Panc1 (cell line): ENCODE measurements at regions not wholly inside any gene's neighbourhood (a gene's known extent, or its start where the extent isn't known, plus 50 kb on each side); places are given as distances from the start of the nearest gene placed in this dataset.

Source experiments
- ATAC-seq: fragments of 200-7000 bp; cut with Tn5 transposase; 2 replicates; pipeline ENCODE4 v1.9.1; 2020; ENCODE audit warnings: mild to moderate bottlenecking, moderate library complexity
- BruUV-seq: library from RNA; stranded (reverse); fragments of 400-500 nt; replicated peaks from 2 replicates; lab custom pipeline; 2021; lab: Mats Ljungman, UMichigan
- CTCF ChIA-PET: fragments of 300-600 bp; sonication (Branson Sonifier 250); formaldehyde crosslinking; loops from one replicate; lab custom pipeline; 2022; ENCODE audit warnings: antibody characterized with exemption; lab: Charles Lee
- POLR2A ChIA-PET: fragments of 300-600 bp; sonication (Branson Sonifier 250); formaldehyde crosslinking; loops from one replicate; lab custom pipeline; 2022; ENCODE audit warnings: antibody characterized with exemption; lab: Charles Lee
- DNase-seq: peaks from one replicate; pipeline ENCODE4 v3.0.0-alpha.2; 2010; ENCODE audit warnings: low read depth, low spot score
- H3K27ac ChIP-seq: 2 replicates; pipeline ENCODE4 v1.5.1; 2011; ENCODE audit warnings: mild to moderate bottlenecking, low read length, inconsistent platforms
- H3K27me3 ChIP-seq: fragments of 200-500 bp; sonication (Bioruptor generic); 2 replicates; pipeline ENCODE4 v1.6.0; 2014; ENCODE audit warnings: low read length, inconsistent platforms; ENCODE audit not compliant: control insufficient read depth, insufficient read depth
- H3K36me3 ChIP-seq: fragments of 200-500 bp; sonication (Bioruptor generic); 2 replicates; pipeline ENCODE4 v1.5.1; 2014; ENCODE audit warnings: inconsistent platforms, mild to moderate bottlenecking, low read length, moderate library complexity; ENCODE audit not compliant: control insufficient read depth, insufficient read depth
- H3K4me1 ChIP-seq: 2 replicates; pipeline ENCODE4 v1.5.1; 2011; ENCODE audit warnings: inconsistent platforms, mild to moderate bottlenecking, low read length, moderate library complexity; ENCODE audit not compliant: control insufficient read depth, insufficient read depth
- H3K4me3 ChIP-seq, 2 experiments: 2 replicates each; pipeline ENCODE4 v1.5.1; 2011 to 2012; ENCODE audit warnings: low read depth in 2 of 2, low read length in 2 of 2, mild to moderate bottlenecking in 2 of 2, inconsistent platforms in 1 of 2, moderate library complexity in 1 of 2
- H3K9me3 ChIP-seq: fragments of 200-500 bp; sonication (Bioruptor generic); 2 replicates; pipeline ENCODE4 v1.5.1; 2014; ENCODE audit warnings: low read depth, mild to moderate bottlenecking, inconsistent platforms, low read length, moderate library complexity; ENCODE audit not compliant: control insufficient read depth, insufficient read depth
- CTCF ChIP-seq: fragments of 450-650 bp; IDR thresholded peaks from 2 replicates; pipeline ENCODE4 v1.5.1; 2017; ENCODE audit warnings: mild to moderate bottlenecking
- POLR2AphosphoS5 ChIP-seq: IDR thresholded peaks from 2 replicates; pipeline ENCODE4 v1.6.1; 2012; ENCODE audit warnings: mild to moderate bottlenecking, low read depth, low read length, moderate library complexity
- SIN3A ChIP-seq: IDR thresholded peaks from 2 replicates; pipeline ENCODE4 v1.6.1; 2012; ENCODE audit warnings: low read depth, mild to moderate bottlenecking, low read length, moderate library complexity, borderline replicate concordance; ENCODE audit not compliant: insufficient read depth
- TCF7L2 ChIP-seq: IDR thresholded peaks from 2 replicates; pipeline ENCODE4 v1.6.1; 2011; ENCODE audit warnings: mild to moderate bottlenecking, low read depth, low read length, inconsistent platforms
- in situ Hi-C: cut with HindIII; loops from 2 replicates; pipeline ENCODE4 v1.10.0; 2016; ENCODE audit warnings: low sequenced_read_pairs, low pct_unique_long_range_greater_than_20kb
- intact Hi-C: fragments of 100-400 bp; cut with micrococcal nuclease; formaldehyde crosslinking; loops from one replicate; pipeline ENCODE4 v1.10.0; 2022; ENCODE audit not compliant: unreplicated experiment
- TF ChIP-seq, protein P1 (sequence below), 2 experiments: IDR thresholded peaks; 2 replicates each; pipeline ENCODE4 v1.6.1; 2011 to 2012; ENCODE audit warnings: low read depth in 2 of 2, control low read depth in 1 of 2, low read length in 1 of 2, mild to moderate bottlenecking in 1 of 2, moderate library complexity in 1 of 2; ENCODE audit not compliant: insufficient read depth in 1 of 2

- Histone ChIP-seq H3K27me3 (no peaks in the 10 kb centered on the region), H3K4me3 (no peak overlapping the region), H3K36me3 (no peaks in the 10 kb centered on the region), H3K9me3 (no peaks in the 10 kb centered on the region), H3K4me1 (no peaks in the 10 kb centered on the region), H3K27ac (no peak overlapping the region)
- intact Hi-C loops, result no loop called here
- ChIA-PET CTCF (no interaction called here), POLR2A (no interaction called here)
- TF ChIP-seq SIN3A (no peak), TCF7L2 (no peak), CTCF (no peak), POLR2AphosphoS5 (no peak)
- TF ChIP-seq, protein P1, sequence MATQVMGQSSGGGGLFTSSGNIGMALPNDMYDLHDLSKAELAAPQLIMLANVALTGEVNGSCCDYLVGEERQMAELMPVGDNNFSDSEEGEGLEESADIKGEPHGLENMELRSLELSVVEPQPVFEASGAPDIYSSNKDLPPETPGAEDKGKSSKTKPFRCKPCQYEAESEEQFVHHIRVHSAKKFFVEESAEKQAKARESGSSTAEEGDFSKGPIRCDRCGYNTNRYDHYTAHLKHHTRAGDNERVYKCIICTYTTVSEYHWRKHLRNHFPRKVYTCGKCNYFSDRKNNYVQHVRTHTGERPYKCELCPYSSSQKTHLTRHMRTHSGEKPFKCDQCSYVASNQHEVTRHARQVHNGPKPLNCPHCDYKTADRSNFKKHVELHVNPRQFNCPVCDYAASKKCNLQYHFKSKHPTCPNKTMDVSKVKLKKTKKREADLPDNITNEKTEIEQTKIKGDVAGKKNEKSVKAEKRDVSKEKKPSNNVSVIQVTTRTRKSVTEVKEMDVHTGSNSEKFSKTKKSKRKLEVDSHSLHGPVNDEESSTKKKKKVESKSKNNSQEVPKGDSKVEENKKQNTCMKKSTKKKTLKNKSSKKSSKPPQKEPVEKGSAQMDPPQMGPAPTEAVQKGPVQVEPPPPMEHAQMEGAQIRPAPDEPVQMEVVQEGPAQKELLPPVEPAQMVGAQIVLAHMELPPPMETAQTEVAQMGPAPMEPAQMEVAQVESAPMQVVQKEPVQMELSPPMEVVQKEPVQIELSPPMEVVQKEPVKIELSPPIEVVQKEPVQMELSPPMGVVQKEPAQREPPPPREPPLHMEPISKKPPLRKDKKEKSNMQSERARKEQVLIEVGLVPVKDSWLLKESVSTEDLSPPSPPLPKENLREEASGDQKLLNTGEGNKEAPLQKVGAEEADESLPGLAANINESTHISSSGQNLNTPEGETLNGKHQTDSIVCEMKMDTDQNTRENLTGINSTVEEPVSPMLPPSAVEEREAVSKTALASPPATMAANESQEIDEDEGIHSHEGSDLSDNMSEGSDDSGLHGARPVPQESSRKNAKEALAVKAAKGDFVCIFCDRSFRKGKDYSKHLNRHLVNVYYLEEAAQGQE (IDR thresholded peaks at IDR 0.05; ENCODE audit: insufficient read depth in 1 of 2, low read depth in 2 of 2, low read length in 1 of 2), result no peak
- ATAC-seq, result no peak
- BruUV-seq, result no TSS peak
- in situ Hi-C loops, result no loop called here
- no peak for DNase-seq
These were observed 65.7 kb upstream of the SIRPA start for GRCh38 chr20:1829531-1829930.

- in situ Hi-C loops, result no loop called here
These were observed 66.4 kb upstream of the SIRPA start for GRCh38 chr20:1828786-1829131.

More at GRCh38 chr20:1828786-1829131, 66.4 kb upstream of the SIRPA start:
- H3K27me3 ChIP-seq, result no peaks in the 10 kb centered on the region
- no TSS peak for BruUV-seq
- H3K27ac ChIP-seq, result no peak overlapping the region
- ATAC-seq (no peak), DNase-seq (no peak)
- no peaks in the 10 kb centered on the region for H3K36me3 ChIP-seq
- ChIA-PET CTCF (no interaction called here), POLR2A (no interaction called here)
- TF ChIP-seq, protein P1 (IDR thresholded peaks at IDR 0.05; ENCODE audit: insufficient read depth in 1 of 2, low read depth in 2 of 2, low read length in 1 of 2), result no peak
- TF ChIP-seq POLR2AphosphoS5, result no peak
- TF ChIP-seq TCF7L2, result no peak
- TF ChIP-seq CTCF, result no peak
- no peak for TF ChIP-seq SIN3A
- H3K4me1 ChIP-seq, result no peaks in the 10 kb centered on the region
- no peaks in the 10 kb centered on the region for H3K9me3 ChIP-seq
- intact Hi-C loops, result no loop called here
- no peak overlapping the region for H3K4me3 ChIP-seq
